Tibial nerve (tissue), 3 donors: ENCODE measurements at regions not wholly inside any gene's neighbourhood (a gene's known extent, or its start where the extent isn't known, plus 50 kb on each side); places are given as distances from the start of the nearest gene placed in this dataset.

Experiments
- POLR2A ChIP-seq, 2 donors: fragments of 450-650 bp; IDR thresholded peaks; one replicate each; pipeline ENCODE4 v1.6.1; 2017; ENCODE audit warnings: antibody characterized with exemption in 2 of 2, mild to moderate bottlenecking in 2 of 2, moderate library complexity in 2 of 2
- TF ChIP-seq, protein P1 (sequence below), 5 experiments: fragments of 200-600 bp in 3 of 5; fragments of 450-650 bp in 2 of 5; sonication (generic) in 3 of 5; IDR thresholded peaks; one replicate each; pipeline ENCODE4 v1.5.1; 2016 to 2019; ENCODE audit warnings: antibody characterized with exemption in 5 of 5, mild to moderate bottlenecking in 3 of 5, moderate library complexity in 2 of 5

DNA sequence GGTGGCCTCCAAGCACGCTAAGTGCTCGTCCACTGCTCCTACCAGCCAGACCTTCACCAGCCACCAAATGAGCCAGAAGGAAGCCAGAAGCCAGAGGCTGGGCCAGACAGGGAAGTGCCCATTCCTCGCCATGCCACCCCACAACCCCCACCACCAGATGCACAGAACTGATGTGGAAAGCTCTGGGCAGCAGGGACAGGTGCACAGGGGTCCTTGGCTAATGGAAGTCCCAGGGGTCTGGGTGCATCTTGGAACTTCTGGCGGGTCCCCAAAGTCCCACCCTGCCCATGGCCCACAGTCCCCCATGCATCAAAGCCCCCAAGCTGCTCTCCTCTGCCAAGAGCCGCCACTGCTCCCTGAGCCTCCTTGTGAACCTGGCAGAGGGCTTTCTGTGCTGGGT, 173.1 kb upstream of the ID2 start:
- TF ChIP-seq, protein P1, sequence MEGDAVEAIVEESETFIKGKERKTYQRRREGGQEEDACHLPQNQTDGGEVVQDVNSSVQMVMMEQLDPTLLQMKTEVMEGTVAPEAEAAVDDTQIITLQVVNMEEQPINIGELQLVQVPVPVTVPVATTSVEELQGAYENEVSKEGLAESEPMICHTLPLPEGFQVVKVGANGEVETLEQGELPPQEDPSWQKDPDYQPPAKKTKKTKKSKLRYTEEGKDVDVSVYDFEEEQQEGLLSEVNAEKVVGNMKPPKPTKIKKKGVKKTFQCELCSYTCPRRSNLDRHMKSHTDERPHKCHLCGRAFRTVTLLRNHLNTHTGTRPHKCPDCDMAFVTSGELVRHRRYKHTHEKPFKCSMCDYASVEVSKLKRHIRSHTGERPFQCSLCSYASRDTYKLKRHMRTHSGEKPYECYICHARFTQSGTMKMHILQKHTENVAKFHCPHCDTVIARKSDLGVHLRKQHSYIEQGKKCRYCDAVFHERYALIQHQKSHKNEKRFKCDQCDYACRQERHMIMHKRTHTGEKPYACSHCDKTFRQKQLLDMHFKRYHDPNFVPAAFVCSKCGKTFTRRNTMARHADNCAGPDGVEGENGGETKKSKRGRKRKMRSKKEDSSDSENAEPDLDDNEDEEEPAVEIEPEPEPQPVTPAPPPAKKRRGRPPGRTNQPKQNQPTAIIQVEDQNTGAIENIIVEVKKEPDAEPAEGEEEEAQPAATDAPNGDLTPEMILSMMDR (IDR thresholded peaks at IDR 0.05), result no peak
- TF ChIP-seq POLR2A (IDR thresholded peaks at IDR 0.05), result no peak
